ENCODE measurements at regions not wholly inside any gene's neighbourhood (a gene's known extent, or its start where the extent isn't known, plus 50 kb on each side); places are given as distances from the start of the nearest gene placed in this dataset.

DNA sequence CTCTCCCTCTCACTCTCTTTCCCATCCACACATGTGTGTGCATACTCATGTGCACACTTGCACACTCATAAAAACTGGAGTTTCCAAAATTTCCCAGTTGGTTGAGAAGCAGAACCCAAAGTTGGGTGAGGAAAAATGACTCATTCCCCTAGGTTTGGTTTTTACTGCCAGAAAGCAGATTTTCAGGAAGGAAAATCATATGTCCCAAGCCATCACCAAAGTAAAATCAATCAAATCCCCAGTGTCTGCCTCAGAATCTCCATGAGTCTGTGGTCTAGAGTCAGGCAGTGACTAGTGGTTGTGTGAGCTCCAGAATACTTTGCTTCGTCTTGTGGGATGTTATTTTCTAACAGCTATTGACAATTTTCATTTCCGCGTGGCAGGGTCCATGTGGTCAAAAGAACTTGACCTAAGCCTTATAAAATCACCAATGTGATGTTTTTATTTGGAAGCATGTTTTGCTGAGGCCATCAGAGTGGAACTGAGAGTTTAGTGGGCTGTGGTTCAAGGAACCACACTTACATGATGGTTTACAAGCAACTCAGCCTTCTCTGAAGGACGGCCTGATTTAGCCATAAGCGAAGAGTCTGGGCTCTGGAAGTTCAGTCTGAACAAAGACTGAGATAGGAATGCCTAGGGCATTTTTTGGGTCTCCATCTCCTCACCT lies 81.9 kb upstream of the CCN6 start:
- Histone ChIP-seq H3K27me3 (replicated peaks; ENCODE audit: insufficient read depth) (no peaks in the 10 kb centered on the region), H3K4me1 (ENCODE audit: control insufficient read depth in 1 of 2, low read depth in 2 of 2) (peaks cover 5 to 19% of the 10 kb centered on the region in 2 donors), H3K27ac (no peak overlapping the region), H3K4me3 (no peak overlapping the region), H3K36me3 (no peaks in the 10 kb centered on the region), H3K9me3 (no peaks in the 10 kb centered on the region)
- TF ChIP-seq, protein P1, sequence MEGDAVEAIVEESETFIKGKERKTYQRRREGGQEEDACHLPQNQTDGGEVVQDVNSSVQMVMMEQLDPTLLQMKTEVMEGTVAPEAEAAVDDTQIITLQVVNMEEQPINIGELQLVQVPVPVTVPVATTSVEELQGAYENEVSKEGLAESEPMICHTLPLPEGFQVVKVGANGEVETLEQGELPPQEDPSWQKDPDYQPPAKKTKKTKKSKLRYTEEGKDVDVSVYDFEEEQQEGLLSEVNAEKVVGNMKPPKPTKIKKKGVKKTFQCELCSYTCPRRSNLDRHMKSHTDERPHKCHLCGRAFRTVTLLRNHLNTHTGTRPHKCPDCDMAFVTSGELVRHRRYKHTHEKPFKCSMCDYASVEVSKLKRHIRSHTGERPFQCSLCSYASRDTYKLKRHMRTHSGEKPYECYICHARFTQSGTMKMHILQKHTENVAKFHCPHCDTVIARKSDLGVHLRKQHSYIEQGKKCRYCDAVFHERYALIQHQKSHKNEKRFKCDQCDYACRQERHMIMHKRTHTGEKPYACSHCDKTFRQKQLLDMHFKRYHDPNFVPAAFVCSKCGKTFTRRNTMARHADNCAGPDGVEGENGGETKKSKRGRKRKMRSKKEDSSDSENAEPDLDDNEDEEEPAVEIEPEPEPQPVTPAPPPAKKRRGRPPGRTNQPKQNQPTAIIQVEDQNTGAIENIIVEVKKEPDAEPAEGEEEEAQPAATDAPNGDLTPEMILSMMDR (IDR thresholded peaks at IDR 0.05) = no peak
- ATAC-seq (ENCODE audit: insufficient number of reproducible peaks, low FRiP score, low read depth) (no peak), DNase-seq (ENCODE audit: low spot score) (no peak)

DNA sequence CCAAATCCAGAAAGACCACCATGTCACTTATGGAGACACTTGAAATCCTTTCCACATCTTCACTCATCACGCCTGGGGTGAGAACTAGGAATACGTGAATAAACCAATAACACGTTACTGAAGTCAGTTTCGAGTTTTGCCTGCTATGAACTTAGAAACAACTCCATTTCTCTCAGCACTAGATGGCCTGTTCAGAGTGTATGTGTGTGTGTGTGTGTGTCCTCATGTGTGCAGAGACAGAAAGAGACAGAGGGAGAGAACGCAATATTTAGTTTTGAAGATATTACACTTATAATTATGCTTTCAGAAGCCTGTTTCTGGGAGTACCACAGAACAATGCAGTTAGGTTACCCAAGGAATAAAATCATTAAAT lies 81.2 kb upstream of the CCN6 start:
- Histone ChIP-seq H3K36me3 (no peaks in the 10 kb centered on the region), H3K9me3 (no peaks in the 10 kb centered on the region), H3K27ac (peak overlapping the region; percentile 17 to 23), H3K27me3 (replicated peaks; ENCODE audit: insufficient read depth) (no peaks in the 10 kb centered on the region), H3K4me1 (ENCODE audit: control insufficient read depth in 1 of 2, low read depth in 2 of 2) (peaks cover 5 to 19% of the 10 kb centered on the region in 2 donors), H3K4me3 (peak overlapping the region; percentile 52)
- ATAC-seq (ENCODE audit: insufficient number of reproducible peaks, low FRiP score, low read depth) = no peak
- TF ChIP-seq, protein P1 (IDR thresholded peaks at IDR 0.05) = no peak
- no peak for DNase-seq (ENCODE audit: low spot score)

DNA sequence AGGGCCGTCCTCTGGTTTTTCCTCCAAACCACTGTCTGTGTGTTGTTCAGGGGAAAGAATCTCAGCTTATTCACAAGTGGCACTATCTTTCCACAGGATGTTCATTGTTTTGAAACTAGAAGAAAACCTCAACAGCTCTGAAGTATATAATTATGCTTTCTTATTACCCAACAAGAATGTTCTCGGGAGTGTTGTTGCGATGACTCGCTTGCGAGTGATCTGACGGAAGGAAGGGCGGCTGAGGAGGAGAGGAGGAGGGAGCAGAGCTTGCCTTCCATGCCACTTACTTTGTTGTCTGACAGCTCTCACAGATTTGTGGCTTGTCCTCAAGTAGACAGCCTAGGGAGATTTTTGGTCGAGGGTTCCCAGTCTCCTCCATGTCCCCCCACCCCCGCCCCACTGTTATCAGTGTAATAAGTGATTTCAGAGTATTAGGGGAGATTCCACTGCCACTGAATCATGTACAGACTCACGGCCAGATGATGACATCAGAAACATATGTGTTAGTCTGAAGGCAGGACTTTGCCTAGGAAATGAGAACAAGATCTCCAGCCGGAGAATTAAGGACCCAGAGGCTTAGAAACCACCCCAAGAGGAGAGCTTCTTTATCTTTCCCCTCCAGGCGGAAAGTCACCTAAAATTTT lies 80.7 kb upstream of the CCN6 start:
- Histone ChIP-seq H3K27ac (peak overlapping the region; percentile 17 to 23), H3K27me3 (replicated peaks; ENCODE audit: insufficient read depth) (no peaks in the 10 kb centered on the region), H3K36me3 (no peaks in the 10 kb centered on the region), H3K4me1 (ENCODE audit: control insufficient read depth in 1 of 2, low read depth in 2 of 2) (peaks cover 5 to 19% of the 10 kb centered on the region in 2 donors), H3K4me3 (peak overlapping the region; percentile 52), H3K9me3 (no peaks in the 10 kb centered on the region)
- peak; percentile 26 for DNase-seq (ENCODE audit: low spot score)
- ATAC-seq (ENCODE audit: insufficient number of reproducible peaks, low FRiP score, low read depth) = peak; percentile 77
- TF ChIP-seq, protein P1 (IDR thresholded peaks at IDR 0.05) = no peak

DNA sequence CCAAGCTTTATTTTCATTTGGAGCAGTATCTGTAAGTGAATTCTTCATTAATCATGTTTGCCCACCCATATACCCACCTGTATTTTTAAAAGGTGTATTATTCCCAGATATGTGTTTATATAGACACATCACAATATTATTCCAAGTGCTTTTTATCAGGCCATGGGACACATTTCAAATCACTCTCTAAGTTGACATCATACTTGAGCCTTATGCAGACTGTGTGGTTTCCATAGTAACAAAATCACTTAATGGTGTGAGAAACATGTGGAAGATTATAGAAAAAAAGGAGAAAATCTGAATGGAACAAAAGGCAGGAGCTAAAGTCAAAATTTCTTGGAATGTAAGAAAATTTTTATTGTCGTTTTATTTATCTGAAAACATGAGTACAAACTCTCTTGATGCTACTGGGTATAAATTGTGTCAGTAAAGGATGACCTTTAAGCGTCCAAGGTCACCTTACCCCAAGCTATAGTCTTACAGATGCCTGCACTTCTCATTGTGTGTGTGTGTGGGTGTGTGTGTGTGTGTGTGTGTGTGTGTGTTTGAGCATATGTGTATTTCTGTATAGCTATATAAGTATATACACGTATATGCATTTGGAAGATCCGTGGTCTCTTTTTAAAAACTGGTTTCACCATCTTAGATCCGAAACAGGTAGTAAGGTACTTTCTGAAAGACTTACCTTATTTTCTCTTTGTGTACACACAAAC lies 79.8 kb upstream of the CCN6 start:
- H3K4me3 ChIP-seq = no peak overlapping the region

DNA sequence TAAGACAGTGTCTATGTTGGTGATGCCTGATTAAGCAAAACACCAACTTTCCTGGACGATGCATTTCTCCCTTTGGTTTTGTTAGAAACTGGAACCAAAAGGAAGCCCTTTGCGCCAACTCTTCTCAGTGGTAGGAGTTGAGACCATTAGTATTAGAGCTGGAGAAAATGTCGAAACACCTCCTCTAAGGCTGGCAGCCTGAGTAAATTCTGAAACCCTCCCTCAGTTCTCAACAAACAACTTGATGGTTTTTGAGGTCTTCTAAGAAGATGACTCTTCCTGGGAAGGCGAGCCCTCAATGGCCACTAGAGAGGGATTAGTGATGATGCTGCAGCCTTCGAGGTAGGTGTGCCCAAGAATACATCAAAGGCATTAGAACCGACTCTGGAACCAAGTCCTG lies 78.4 kb upstream of the CCN6 start:
- Histone ChIP-seq H3K4me1 (ENCODE audit: control insufficient read depth in 1 of 2, low read depth in 2 of 2) (peaks cover 5 to 19% of the 10 kb centered on the region in 2 donors), H3K4me3 (no peak overlapping the region), H3K36me3 (no peaks in the 10 kb centered on the region), H3K27ac (no peak overlapping the region), H3K9me3 (no peaks in the 10 kb centered on the region), H3K27me3 (replicated peaks; ENCODE audit: insufficient read depth) (no peaks in the 10 kb centered on the region)
- ATAC-seq (ENCODE audit: insufficient number of reproducible peaks, low FRiP score, low read depth) (no peak), DNase-seq (ENCODE audit: low spot score) (no peak)
- TF ChIP-seq, protein P1 (IDR thresholded peaks at IDR 0.05) = no peak

More for the DNA sequence above, 79.8 kb upstream of the CCN6 start:
- Histone ChIP-seq H3K27ac (peak overlapping the region in 1 of 2 donors; percentile 17), H3K27me3 (replicated peaks; ENCODE audit: insufficient read depth) (no peaks in the 10 kb centered on the region), H3K36me3 (no peaks in the 10 kb centered on the region), H3K9me3 (no peaks in the 10 kb centered on the region), H3K4me1 (ENCODE audit: control insufficient read depth in 1 of 2, low read depth in 2 of 2) (peaks cover 5 to 19% of the 10 kb centered on the region in 2 donors)
- ATAC-seq (ENCODE audit: insufficient number of reproducible peaks, low FRiP score, low read depth) (no peak), DNase-seq (ENCODE audit: low spot score) (no peak)
- TF ChIP-seq, protein P1 (IDR thresholded peaks at IDR 0.05) = no peak

Data from thoracic aorta (tissue), 2 donors.